ENCODE measurements at regions not wholly inside any gene's neighbourhood (a gene's known extent, or its start where the extent isn't known, plus 50 kb on each side); places are given as distances from the start of the nearest gene placed in this dataset.

DNA sequence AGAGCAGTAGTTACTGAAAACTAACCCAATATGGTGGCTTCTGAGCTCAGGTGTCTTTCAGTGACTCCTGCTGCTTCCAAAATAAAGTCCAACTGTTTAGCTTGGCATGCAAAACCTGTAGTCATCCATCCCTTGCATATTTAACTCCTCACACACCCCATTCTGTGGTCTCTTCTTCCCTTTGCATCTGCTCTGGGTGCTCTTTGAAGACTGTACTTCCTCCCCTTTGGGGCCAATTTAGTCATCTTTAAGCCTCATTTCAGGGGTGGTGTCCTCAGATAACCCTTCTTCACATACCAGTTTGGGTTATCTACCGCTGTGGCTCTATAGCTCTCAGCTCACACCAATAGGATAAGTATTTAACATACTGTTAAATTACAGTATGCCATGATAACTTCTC is 209.9 kb upstream of the DMRT1 start (continued):
- no peak for TF ChIP-seq SCMH1 (CRISPR knock-in tag; IDR thresholded peaks at IDR 0.05; ENCODE audit: borderline replicate concordance)
- no peak for TF ChIP-seq ZNF20 (CRISPR knock-in tag; IDR thresholded peaks at IDR 0.05)
- TF ChIP-seq SRSF1 (optimal IDR thresholded peaks at IDR 0.05; ENCODE audit: low read depth, low read length), result no peak
- no peak for TF ChIP-seq ZNF256 (CRISPR knock-in tag; conservative IDR thresholded peaks at IDR 0.05)
- TF ChIP-seq ZNF556 (CRISPR knock-in tag; IDR thresholded peaks at IDR 0.05; ENCODE audit: borderline replicate concordance), result no peak
- TF ChIP-seq MAFF (IDR thresholded peaks at IDR 0.05; ENCODE audit: low read depth, low read length), result no peak
- no peak for TF ChIP-seq MTF1 (CRISPR knock-in tag; IDR thresholded peaks at IDR 0.05)
- TF ChIP-seq SIN3B (IDR thresholded peaks at IDR 0.05; ENCODE audit: low read length), result no peak
- TF ChIP-seq, protein P1, sequence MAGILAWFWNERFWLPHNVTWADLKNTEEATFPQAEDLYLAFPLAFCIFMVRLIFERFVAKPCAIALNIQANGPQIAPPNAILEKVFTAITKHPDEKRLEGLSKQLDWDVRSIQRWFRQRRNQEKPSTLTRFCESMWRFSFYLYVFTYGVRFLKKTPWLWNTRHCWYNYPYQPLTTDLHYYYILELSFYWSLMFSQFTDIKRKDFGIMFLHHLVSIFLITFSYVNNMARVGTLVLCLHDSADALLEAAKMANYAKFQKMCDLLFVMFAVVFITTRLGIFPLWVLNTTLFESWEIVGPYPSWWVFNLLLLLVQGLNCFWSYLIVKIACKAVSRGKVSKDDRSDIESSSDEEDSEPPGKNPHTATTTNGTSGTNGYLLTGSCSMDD (CRISPR knock-in tag; IDR thresholded peaks at IDR 0.05), result no peak

DNA sequence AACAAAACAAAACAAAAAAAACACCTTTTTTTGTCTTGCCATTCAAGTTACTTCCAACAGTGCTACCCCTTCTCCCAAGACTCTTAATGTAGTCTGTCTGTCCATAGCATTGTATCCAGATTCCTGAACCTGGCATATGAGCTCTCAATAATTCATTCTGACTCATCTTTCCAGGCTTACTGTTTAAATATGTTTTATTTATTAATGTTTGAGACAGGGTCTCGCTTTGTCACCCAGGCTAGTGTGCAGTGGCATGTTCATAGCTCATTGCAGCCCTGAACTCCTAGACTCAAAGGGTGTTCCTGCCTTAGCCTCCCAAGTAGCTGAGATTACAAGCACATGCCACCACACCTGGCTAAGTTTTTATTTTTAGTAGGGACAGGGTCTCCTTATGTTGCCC is 208.0 kb upstream of the DMRT1 start:
- CTCF ChIA-PET (ENCODE audit: low intra/inter-chr PET ratio, low total read pairs), result no interaction called here
- WGBS (ENCODE audit: low lambda C conversion rate), result 100% methylated on average over 1 of the region's 1 CpG
- POLR2A ChIA-PET, result no interaction called here

More for the DNA sequence above, 208.0 kb upstream of the DMRT1 start:
- Histone ChIP-seq H3K79me2 (ENCODE audit: insufficient read depth, low read length) (no peaks in the 10 kb centered on the region), H3K27me3 (ENCODE audit: control insufficient read depth in 1 of 2, insufficient read depth in 2 of 2, low read length in 2 of 2) (no peaks in the 10 kb centered on the region), H3K36me3 (replicated peaks in 1 of 2; ENCODE audit: control insufficient read depth in 1 of 2, insufficient read depth in 2 of 2, low read length in 2 of 2) (no peaks in the 10 kb centered on the region), H4K20me1 (ENCODE audit: insufficient read depth, low read length) (no peaks in the 10 kb centered on the region), H3K4me3 (replicated peaks in 1 of 3; ENCODE audit: insufficient read depth in 1 of 3, low read depth in 2 of 3, low read length in 3 of 3) (no peak overlapping the region), H3K4me2 (ENCODE audit: low read depth, low read length) (no peak overlapping the region), H2AFZ (ENCODE audit: low read length) (no peak overlapping the region), H3K4me1 (ENCODE audit: insufficient read depth, low read length) (peaks cover 8% of the 10 kb centered on the region; the same call in 1 of the 2 replicates), H3K9ac (ENCODE audit: insufficient read depth, low read depth, low read length) (no peak overlapping the region), H3K9me3 (ENCODE audit: low read length) (no peaks in the 10 kb centered on the region), H3K27ac (ENCODE audit: extremely low read length, insufficient read depth, low read length) (no peak overlapping the region)
- intact Hi-C loops (cut with micrococcal nuclease; ENCODE audit: unreplicated experiment), result no loop called here
- TF ChIP-seq NCOA1 (CRISPR knock-in tag; IDR thresholded peaks at IDR 0.05) (no peak), PHF21A (CRISPR knock-in tag; IDR thresholded peaks at IDR 0.05) (no peak), KDM3A (CRISPR knock-in tag; IDR thresholded peaks at IDR 0.05; ENCODE audit: low read depth) (no peak)
- BruUV-seq (replicated peaks), result no TSS peak
- FAIRE-seq (no peak), ATAC-seq (no peak), DNase-seq (ENCODE audit: low spot score) (no peak)
- in situ Hi-C loops (cut with HindIII; ENCODE audit: extremely low pct_ligation_motif_present, low pct_unique_long_range_greater_than_20kb), result no loop called here

Measured in HepG2 (cell line).